HG02852 (cell line): ENCODE measurements at regions not wholly inside any gene's neighbourhood (a gene's known extent, or its start where the extent isn't known, plus 50 kb on each side); places are given as distances from the start of the nearest gene placed in this dataset.
"Not testable (repeated sequence)": the region's sequence is repeated elsewhere in the genome, so short reads cannot be mapped to it uniquely, and the experiment has no call there.

ENCODE experiments used
- ATAC-seq: cut with Tn5 transposase; IDR thresholded peaks from one replicate; pipeline ENCODE4 v1.9.1; 2021; ENCODE audit warnings: mild to moderate bottlenecking, moderate library complexity; ENCODE audit not compliant: unreplicated experiment

- no peak for ATAC-seq
These were observed 99.4 kb upstream of the LSM6 start for GRCh38 chr4:146076081-146076480.

GRCh38 chr4:146073517-146073916 lies 102.0 kb upstream of the LSM6 start:
- peak; percentile 68 for ATAC-seq

DNA sequence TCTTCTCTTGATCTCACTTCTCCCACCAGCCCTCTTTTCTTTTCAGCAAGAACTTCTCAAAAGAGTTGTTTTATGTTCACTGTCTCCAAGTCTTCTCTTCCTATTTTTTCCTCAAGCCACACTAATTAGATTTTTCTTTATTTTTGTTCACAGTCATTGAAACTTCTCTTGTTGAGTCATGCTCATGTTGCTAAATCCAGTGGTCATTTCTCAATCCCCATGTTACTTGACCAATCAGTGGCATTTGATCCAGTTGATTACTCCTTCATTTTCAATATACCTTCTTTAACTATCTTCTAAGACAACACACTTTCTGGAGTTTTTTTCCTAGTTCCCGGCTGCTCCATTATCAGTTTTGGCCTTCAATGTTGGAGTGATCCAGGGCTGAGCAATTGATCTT lies 103.1 kb upstream of the LSM6 start:
- ATAC-seq: no peak

DNA sequence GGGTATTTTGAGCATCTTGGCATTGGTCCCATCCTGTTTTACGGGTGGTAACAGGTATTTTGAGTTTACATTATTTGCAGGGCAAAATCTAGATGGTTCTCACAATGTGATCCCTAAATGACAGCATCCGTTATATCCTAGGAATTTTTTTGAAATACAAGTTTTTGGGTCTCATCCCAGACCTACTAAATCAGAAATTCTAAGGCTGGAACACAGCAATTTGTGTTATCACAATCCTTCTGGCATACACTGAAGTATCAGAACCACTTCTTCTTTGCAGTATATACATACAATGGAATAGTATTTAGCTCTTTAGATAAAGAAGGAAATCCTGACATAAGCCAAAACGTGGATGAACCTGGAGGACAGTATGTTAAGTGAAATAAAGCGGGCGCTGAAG lies 104.1 kb upstream of the LSM6 start:
- ATAC-seq: no peak

DNA sequence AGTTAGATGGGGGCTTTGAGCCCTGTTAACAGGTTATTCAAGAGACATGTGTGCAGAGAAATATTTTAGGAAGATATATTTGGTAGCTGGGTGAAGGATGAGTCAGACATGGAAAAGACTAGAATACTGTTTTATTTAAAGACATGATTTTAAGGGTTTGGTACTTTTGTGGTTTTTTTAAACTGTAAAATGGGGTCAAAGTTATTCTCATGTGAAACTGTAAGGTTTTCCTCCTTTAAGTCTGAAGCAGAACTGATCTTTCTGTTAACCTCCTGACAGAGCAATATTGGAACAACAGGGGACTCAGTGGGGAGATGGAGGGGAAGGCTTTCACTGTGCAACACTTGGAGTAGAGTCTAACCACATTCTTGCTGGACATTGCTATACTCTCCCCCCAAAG lies 112.4 kb upstream of the LSM6 start:
- ATAC-seq: peak; percentile 36

- no peak for ATAC-seq
These were observed 113.2 kb upstream of the LSM6 start for GRCh38 chr4:146062340-146062739.

GRCh38 chr4:146061610-146062334 lies 113.7 kb upstream of the LSM6 start:
- no peak for ATAC-seq

GRCh38 chr4:146059865-146060264 lies 115.7 kb upstream of the LSM6 start:
- peak; percentile 76 for ATAC-seq

DNA sequence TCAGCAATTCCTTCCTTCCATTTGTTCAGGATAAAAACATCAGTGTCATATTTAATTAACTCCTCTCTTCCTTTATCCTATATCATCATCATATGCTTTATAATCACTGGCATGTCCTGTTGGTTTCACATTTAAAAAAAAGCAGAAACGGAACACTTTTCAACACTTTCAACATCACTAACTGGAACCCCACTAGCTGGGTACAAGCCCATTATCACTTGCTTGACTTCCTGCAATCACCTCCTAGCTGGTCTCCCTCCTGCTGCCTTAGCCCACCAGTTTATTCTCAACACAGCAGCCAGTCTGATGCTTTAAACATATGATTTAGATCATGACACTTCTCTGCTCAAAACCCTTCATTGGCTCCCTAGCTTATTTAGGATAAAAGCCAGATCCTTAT lies 116.4 kb upstream of the LSM6 start:
- ATAC-seq: peak; percentile 28

DNA sequence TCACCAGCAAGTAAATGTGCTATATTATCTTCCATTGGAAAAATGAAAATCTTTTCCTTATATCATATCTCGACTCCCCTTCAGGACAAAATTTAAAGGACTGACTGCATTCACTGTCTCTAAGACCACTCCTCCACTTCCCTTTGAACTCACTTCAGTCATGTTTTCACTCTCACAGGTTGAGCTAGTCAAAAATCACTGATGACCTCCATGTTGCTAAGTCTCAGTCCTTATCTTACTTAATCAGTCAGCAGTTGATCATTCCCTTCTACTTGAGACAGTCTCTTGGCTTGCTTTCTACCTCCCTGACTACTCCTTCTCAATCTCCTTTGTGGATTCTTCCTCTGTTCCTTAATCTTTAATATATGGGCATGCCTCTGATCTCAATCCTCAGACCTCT lies 117.0 kb upstream of the LSM6 start:
- ATAC-seq: no peak

- ATAC-seq: no peak
These were observed 116.1 kb upstream of the ZNF827 start for GRCh38 chr4:146054676-146055075.

- no peak for ATAC-seq
These were observed 115.3 kb upstream of the ZNF827 start for GRCh38 chr4:146053891-146054290.

DNA sequence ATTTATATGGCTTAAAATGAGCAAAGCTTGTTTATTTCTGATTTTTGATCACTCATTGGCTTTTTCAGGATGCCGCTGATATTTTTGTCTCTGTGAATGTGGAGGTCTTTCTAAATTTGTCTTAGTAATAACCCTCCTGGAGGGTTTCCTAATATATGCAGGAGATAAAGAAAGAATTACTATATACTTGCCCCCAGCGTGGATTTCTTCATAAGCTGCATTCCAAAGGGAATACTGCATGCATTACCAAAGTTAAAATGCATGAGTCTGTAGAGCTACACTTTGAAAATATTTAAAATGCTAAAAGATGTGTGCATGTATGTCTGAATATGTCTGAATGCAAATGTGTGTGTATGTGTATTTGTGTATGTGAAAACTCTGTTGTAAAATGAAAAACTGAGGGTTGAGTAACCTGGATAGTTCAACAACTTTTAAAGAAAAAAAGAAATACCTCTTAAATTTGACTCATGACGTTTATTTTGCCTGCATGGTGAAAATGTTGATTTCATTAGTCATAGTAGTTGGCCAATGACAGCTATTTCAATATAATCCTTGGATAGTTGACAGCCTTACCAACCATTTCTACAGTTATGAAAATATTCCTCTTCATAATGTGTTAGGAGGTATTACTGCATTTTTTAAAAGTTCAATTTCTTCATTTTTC lies 113.2 kb upstream of the ZNF827 start:
- no peak for ATAC-seq

DNA sequence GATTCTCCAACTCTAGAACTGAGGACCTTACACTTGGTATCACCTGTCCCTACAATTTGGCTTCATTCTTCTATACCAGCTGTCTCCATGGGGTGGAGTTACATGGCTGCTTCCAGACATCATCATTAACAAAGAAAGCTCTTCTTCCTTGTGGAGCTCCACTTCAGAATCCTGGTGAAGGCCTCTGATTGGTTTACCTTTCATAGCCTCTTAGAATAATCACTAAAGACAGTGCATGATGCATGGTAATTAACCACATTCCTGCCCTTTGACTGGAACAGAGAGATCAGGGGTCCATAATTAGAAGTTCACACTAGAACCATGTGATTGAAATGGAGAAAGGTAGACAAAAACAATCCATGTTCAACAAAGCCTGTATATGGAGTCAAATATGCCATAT lies 112.6 kb upstream of the ZNF827 start:
- ATAC-seq: no peak

- peak; percentile 92 for ATAC-seq
These were observed 111.2 kb upstream of the ZNF827 start for GRCh38 chr4:146049802-146050201.

DNA sequence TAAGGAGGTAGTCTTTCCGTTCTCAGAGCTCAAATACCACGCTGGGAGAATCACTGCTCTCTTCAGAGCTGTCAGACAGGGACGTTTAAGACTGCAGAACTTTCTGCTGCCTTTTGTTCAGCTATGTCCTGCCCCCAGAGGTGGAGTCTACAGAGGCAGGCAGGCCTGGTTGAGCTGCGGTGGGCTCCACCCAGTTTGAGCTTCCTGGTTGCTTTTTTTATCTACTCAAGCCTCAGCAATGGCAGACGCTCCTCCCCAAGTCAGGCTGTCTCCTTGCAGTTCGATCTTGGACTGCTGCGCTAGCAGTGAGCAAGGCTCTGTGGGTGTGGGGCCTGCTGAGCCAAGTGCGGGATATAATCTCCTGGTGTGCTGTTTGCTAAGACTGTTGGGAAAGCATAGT lies 109.1 kb upstream of the ZNF827 start:
- not testable (repeated sequence) for ATAC-seq

GRCh38 chr4:146041139-146042004 lies 102.7 kb upstream of the ZNF827 start:
- ATAC-seq: peak; percentile 69

- ATAC-seq: peak; percentile 18
These were observed 102.0 kb upstream of the ZNF827 start for GRCh38 chr4:146040623-146041022.

GRCh38 chr4:146033149-146033548 lies 94.5 kb upstream of the ZNF827 start:
- peak; percentile 24 for ATAC-seq

- ATAC-seq: no peak
These were observed 93.7 kb upstream of the ZNF827 start for GRCh38 chr4:146032234-146032860.
